ENCODE measurements at regions not wholly inside any gene's neighbourhood (a gene's known extent, or its start where the extent isn't known, plus 50 kb on each side); places are given as distances from the start of the nearest gene placed in this dataset.

GRCh38 chr9:121574774-121575519 is 75.3 kb upstream of the GGTA1 start:
- no peak for TF ChIP-seq POLR2A (IDR thresholded peaks at IDR 0.05)
- TF ChIP-seq, protein P1, sequence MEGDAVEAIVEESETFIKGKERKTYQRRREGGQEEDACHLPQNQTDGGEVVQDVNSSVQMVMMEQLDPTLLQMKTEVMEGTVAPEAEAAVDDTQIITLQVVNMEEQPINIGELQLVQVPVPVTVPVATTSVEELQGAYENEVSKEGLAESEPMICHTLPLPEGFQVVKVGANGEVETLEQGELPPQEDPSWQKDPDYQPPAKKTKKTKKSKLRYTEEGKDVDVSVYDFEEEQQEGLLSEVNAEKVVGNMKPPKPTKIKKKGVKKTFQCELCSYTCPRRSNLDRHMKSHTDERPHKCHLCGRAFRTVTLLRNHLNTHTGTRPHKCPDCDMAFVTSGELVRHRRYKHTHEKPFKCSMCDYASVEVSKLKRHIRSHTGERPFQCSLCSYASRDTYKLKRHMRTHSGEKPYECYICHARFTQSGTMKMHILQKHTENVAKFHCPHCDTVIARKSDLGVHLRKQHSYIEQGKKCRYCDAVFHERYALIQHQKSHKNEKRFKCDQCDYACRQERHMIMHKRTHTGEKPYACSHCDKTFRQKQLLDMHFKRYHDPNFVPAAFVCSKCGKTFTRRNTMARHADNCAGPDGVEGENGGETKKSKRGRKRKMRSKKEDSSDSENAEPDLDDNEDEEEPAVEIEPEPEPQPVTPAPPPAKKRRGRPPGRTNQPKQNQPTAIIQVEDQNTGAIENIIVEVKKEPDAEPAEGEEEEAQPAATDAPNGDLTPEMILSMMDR (IDR thresholded peaks at IDR 0.05), result no peak
- DNase-seq (no peak), ATAC-seq (no peak)
- intact Hi-C loops (cut with DNase I), result no loop called here
- H3K27ac ChIP-seq, result no peak overlapping the region
- no peaks in the 10 kb centered on the region for H3K9me3 ChIP-seq
- H3K27me3 ChIP-seq, result no peaks in the 10 kb centered on the region
- WGBS (ENCODE audit: insufficient coverage, low coverage, low lambda C conversion rate, missing lambda C conversion rate), result 80% methylated on average over 9 of the region's 18 CpGs
- H3K4me3 ChIP-seq, result no peak overlapping the region
- H3K36me3 ChIP-seq, result no peaks in the 10 kb centered on the region
- H3K4me1 ChIP-seq, result no peaks in the 10 kb centered on the region

DNA sequence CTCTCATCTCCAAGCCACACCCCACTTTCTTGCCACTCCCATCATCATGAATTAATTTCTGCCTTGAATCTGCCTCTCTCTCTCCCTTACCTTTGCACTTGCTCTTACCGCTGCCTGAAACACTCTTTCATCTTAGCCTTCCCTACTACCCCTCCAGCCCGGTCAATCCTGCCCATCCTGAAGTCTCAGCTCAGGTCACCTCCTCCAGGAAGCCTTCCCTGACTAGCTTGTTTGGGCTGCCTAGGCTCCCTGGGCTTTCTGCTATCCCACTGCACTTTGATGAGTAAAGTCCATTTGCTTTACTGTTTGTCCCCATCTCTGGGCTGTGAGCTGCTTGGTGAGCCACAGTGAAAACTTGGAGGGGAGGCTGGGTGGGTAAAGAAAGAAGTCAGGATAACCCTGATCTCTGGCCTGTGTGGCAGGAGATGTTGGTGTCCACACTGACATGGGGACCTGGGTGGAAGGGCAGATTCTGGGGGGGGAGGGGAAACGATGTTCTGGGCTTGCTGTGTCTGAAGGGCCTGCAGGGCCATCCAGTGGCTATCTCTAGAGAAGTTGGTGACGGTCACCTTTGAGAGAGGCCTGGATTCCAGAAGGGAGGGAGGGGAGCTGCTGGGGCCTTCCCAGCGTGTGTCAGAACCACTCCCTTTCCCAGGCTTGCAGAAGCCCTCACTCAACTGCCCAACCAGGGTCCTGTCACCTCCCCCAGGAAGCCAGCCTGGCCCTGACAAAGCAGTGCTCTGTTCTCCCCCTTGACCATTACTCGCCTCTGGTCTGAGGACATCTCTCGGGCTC is 75.0 kb upstream of the DAB2IP start:
- H3K4me1 ChIP-seq, result no peaks in the 10 kb centered on the region
- TF ChIP-seq, protein P1 (IDR thresholded peaks at IDR 0.05), result no peak
- TF ChIP-seq POLR2A (IDR thresholded peaks at IDR 0.05), result no peak
- ATAC-seq (no peak), DNase-seq (no peak)
- 73% methylated on average over 2 of the region's 7 CpGs for WGBS (ENCODE audit: insufficient coverage, low coverage, low lambda C conversion rate, missing lambda C conversion rate)
- no peak overlapping the region for H3K4me3 ChIP-seq
- no peaks in the 10 kb centered on the region for H3K36me3 ChIP-seq
- intact Hi-C loops (cut with DNase I), result no loop called here
- H3K27ac ChIP-seq, result no peak overlapping the region
- no peaks in the 10 kb centered on the region for H3K27me3 ChIP-seq
- no peaks in the 10 kb centered on the region for H3K9me3 ChIP-seq

- Histone ChIP-seq H3K4me1 (no peaks in the 10 kb centered on the region), H3K9me3 (no peaks in the 10 kb centered on the region), H3K4me3 (no peak overlapping the region), H3K27me3 (no peaks in the 10 kb centered on the region), H3K27ac (no peak overlapping the region), H3K36me3 (no peaks in the 10 kb centered on the region)
- DNase-seq, result no peak
- ATAC-seq, result no peak
- no CpG with 5 or more reads among the region's 17 CpGs for WGBS (ENCODE audit: insufficient coverage, low coverage, low lambda C conversion rate, missing lambda C conversion rate)
- intact Hi-C loops (cut with DNase I), result no loop called here
- TF ChIP-seq, protein P1 (IDR thresholded peaks at IDR 0.05), result no peak
- no peak for TF ChIP-seq POLR2A (IDR thresholded peaks at IDR 0.05)
These were observed 74.3 kb upstream of the DAB2IP start for GRCh38 chr9:121577166-121577565.

DNA sequence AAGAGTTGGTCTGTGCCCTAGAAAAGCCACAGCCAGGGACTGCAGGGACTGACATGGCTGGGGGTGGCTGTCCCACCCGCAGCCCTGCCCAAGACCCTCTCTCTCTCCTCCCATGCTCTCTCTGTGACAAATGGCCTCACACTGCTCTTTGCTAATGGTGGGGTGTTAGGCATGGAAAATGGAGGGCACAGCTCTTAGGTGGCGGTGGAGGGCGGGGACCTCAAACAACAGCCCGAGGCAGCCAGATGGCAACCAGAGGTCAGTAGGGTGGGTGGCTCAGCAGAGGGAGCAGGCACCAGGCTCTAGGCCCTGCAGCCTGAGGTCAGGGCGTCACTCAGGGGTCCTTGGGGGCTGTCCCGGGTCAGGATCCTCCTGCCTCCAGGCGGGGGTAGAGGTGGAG is 73.9 kb upstream of the DAB2IP start:
- intact Hi-C loops (cut with DNase I), result no loop called here
- Histone ChIP-seq H3K36me3 (no peaks in the 10 kb centered on the region), H3K27me3 (no peaks in the 10 kb centered on the region), H3K4me1 (no peaks in the 10 kb centered on the region), H3K27ac (no peak overlapping the region), H3K9me3 (no peaks in the 10 kb centered on the region), H3K4me3 (no peak overlapping the region)
- ATAC-seq (no peak), DNase-seq (no peak)
- no CpG with 5 or more reads among the region's 7 CpGs for WGBS (ENCODE audit: insufficient coverage, low coverage, low lambda C conversion rate, missing lambda C conversion rate)
- TF ChIP-seq, protein P1 (IDR thresholded peaks at IDR 0.05), result no peak
- no peak for TF ChIP-seq POLR2A (IDR thresholded peaks at IDR 0.05)

All from right lobe of liver (tissue), 6 donors.